ENCODE measurements at regions not wholly inside any gene's neighbourhood (a gene's known extent, or its start where the extent isn't known, plus 50 kb on each side); places are given as distances from the start of the nearest gene placed in this dataset.
"Not testable (repeated sequence)": the region's sequence is repeated elsewhere in the genome, so short reads cannot be mapped to it uniquely, and the experiment has no call there.

DNA sequence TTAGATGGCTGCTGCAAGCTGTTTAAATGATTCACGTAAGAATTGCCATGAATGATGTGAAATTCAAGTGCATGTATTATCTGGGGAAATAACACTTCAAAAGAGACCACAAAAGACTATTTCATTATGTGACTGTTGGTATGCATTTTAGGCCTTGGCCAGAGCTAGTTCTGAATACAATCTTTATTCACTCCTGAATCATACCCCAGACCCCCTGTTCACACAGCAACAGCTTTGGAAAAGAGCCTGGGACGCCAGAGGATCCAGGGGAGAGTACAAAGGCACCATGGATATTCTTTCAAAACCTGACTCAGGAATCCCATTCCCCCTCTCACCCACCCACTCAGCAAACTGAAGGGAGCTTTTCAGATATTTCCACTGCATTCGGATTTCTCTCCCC, 377.1 kb upstream of the DPP6 start:
- H3K36me3 Mint-ChIP-seq (ENCODE audit: insufficient read depth), result no peaks in the 10 kb centered on the region
- H3K4me1 Mint-ChIP-seq (ENCODE audit: low read depth in 2 of 2), result no peaks in the 10 kb centered on the region
- ATAC-seq (replicated peaks), result no peak
- H3K9me3 Mint-ChIP-seq, result peaks cover 0 to 11% of the 10 kb centered on the region in 2 donors
- no peaks in the 10 kb centered on the region for H3K27me3 Mint-ChIP-seq
- H3K4me3 Mint-ChIP-seq, result no peak overlapping the region
- no peak overlapping the region for H3K27ac Mint-ChIP-seq
- DNase-seq, result no peak

DNA sequence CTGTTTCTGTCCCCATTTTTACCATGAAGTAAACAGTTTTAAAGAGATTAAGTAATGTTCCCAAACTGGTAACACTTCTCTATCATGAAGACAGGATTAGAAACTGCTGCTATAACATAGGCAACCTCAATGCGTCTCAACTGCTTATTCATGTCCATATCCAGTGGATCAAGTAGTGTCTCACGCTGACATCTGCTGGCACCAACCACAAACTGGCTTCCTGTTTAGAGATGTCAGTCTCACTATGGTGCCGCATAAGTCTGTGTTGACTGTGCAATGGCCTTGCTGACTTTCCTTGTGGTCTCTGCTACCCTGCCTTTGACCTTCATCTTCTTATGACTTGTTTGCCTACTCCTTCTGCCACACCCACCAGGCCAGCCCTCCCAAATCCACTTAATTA, 369.6 kb upstream of the DPP6 start:
- H3K27ac Mint-ChIP-seq, result no peak overlapping the region
- no peak overlapping the region for H3K4me3 Mint-ChIP-seq
- no peaks in the 10 kb centered on the region for H3K4me1 Mint-ChIP-seq (ENCODE audit: low read depth in 2 of 2)
- ATAC-seq (replicated peaks), result no peak
- peaks cover 7 to 8% of the 10 kb centered on the region in 2 donors for H3K9me3 Mint-ChIP-seq
- no peaks in the 10 kb centered on the region for H3K27me3 Mint-ChIP-seq
- H3K36me3 Mint-ChIP-seq (ENCODE audit: insufficient read depth), result no peaks in the 10 kb centered on the region
- DNase-seq, result no peak

DNA sequence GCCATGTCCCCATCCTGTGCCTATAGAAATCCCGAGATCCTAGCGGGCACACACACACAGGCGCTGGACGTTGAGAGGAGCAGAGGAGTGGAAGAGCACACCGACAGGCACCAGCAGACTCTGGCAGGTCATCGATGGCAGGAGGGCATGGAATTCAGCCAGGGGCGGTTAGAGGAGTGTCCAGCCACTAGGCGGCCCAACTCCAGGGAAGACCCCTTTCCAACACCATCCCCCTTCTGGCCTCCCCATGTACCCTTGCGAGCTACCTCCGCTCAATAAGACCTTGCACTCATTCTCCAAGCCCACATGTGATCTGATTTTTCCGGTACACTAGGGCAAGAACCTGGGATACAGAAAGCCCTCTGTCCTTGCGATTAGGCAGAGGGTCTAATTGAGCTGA, 356.0 kb upstream of the DPP6 start:
- no peak for DNase-seq
- Mint-ChIP-seq H3K27me3 (no peaks in the 10 kb centered on the region), H3K4me3 (no peak overlapping the region), H3K9me3 (peaks cover 0 to 7% of the 10 kb centered on the region in 2 donors), H3K27ac (no peak overlapping the region), H3K36me3 (ENCODE audit: insufficient read depth) (no peaks in the 10 kb centered on the region), H3K4me1 (ENCODE audit: low read depth in 2 of 2) (no peaks in the 10 kb centered on the region)
- no peak for ATAC-seq (replicated peaks)

DNA sequence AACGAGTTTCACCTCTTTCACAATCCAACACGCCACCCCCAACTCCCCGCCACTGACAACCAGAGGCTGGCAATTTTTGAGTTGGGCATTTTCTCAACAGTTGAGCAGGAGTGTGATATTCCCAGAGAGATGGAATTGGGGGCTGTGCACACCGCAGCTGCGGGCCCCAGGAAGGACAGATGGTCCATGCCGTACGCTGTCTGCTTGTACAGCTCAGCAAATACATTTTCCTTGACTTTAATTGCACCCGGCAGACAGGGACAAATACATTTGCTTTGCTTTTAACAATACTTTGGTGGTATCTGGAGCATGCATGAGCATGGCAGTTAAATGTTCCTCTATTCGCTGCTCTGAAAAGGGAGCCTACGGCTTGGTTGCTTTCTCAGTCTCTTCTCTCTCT, 354.2 kb upstream of the DPP6 start:
- no peaks in the 10 kb centered on the region for H3K36me3 Mint-ChIP-seq (ENCODE audit: insufficient read depth)
- H3K4me1 Mint-ChIP-seq (ENCODE audit: low read depth in 2 of 2), result no peaks in the 10 kb centered on the region
- no peak overlapping the region for H3K27ac Mint-ChIP-seq
- H3K4me3 Mint-ChIP-seq, result no peak overlapping the region
- ATAC-seq (replicated peaks) (no peak), DNase-seq (no peak)
- no peaks in the 10 kb centered on the region for H3K27me3 Mint-ChIP-seq
- peaks cover 0 to 5% of the 10 kb centered on the region in 2 donors for H3K9me3 Mint-ChIP-seq

DNA sequence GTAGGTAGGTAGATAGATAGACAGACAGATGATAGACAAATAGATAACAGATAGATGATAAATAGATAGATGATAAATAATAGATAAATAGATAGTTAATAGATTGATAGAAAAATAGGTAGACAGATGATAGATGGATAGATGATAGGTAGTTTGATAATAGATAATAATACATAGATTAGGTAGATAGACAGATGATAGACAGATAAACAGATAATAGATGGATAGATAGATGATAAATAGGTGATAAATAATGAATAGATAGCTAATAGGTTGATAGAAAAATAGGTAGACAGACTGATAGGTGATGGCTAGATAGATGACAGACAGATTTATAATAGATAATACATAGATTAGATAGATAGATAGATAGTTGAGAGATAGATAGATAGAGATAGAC, 350.5 kb upstream of the DPP6 start:
- DNase-seq, result no peak
- Mint-ChIP-seq H3K27ac (no peak overlapping the region), H3K9me3 (peaks cover 0 to 4% of the 10 kb centered on the region in 2 donors), H3K36me3 (ENCODE audit: insufficient read depth) (no peaks in the 10 kb centered on the region), H3K27me3 (no peaks in the 10 kb centered on the region), H3K4me3 (no peak overlapping the region), H3K4me1 (ENCODE audit: low read depth in 2 of 2) (no peaks in the 10 kb centered on the region)
- ATAC-seq (replicated peaks), result no peak

DNA sequence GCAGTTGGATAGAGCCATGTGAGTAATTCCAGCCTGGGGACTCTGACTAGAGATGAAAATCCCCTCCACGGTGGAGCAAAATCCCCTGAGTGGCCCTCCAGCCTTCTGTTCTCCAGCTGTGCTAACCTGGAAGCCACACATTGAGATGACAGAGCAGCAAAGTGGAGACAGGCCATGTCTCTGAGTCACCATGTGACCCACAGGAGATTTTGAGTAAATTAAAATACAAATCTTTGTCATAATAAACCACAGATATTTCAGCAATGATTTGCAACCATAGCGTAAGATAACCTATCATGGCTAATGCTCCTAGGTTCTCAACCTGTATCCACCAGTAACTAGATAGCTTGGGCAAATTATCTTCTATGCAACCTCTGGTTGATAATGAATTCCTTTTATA, 328.3 kb upstream of the DPP6 start:
- not testable (repeated sequence) for H3K4me3 Mint-ChIP-seq; H3K36me3 Mint-ChIP-seq (ENCODE audit: insufficient read depth); H3K9me3 Mint-ChIP-seq; H3K27me3 Mint-ChIP-seq; DNase-seq; H3K4me1 Mint-ChIP-seq (ENCODE audit: low read depth in 2 of 2); ATAC-seq (replicated peaks); H3K27ac Mint-ChIP-seq

DNA sequence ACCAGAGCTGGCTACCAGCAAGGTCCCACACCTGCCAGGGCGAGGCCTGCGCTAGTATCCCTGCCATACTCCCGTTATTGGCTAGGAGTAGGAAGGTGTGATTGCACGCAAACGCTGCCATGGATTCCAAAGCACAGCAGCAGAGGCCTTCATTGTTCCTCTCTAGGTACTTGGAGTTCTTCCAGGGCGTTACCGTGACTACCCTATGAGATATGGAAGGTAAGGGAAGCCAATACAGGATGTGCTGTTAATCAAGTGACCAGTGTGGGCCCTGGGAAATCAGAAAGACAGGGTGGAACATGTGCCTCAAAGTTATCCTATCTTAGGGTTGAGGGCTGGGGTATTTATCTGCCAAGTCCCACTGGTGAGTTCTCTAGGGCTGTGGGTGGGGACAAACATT, 320.7 kb upstream of the DPP6 start:
- not testable (repeated sequence) for H3K27ac Mint-ChIP-seq; H3K9me3 Mint-ChIP-seq; H3K27me3 Mint-ChIP-seq; ATAC-seq (replicated peaks); DNase-seq; H3K36me3 Mint-ChIP-seq (ENCODE audit: insufficient read depth); H3K4me1 Mint-ChIP-seq (ENCODE audit: low read depth in 2 of 2); H3K4me3 Mint-ChIP-seq

DNA sequence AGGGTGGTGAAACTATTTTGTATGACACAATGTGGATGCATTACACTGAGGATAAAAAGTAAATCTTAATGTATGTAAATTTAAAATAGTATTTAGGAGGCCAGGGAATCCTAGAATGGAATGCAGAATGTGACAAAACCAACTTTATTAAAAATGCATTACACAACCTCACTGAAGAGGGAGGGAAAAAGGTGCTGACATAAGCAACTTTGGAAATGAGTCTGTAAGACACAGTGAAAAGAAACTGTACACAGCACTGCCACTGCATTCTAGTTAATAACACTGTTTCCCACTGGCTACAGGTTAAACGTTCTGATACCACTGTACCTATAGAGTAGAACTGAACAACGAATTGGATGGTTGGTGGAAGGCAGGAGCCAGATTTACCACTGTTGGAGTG, 308.8 kb upstream of the DPP6 start:
- H3K4me1 Mint-ChIP-seq (ENCODE audit: low read depth in 2 of 2); H3K27ac Mint-ChIP-seq; DNase-seq; H3K27me3 Mint-ChIP-seq; H3K9me3 Mint-ChIP-seq; H3K36me3 Mint-ChIP-seq (ENCODE audit: insufficient read depth); H3K4me3 Mint-ChIP-seq; ATAC-seq (replicated peaks): not testable (repeated sequence)

DNA sequence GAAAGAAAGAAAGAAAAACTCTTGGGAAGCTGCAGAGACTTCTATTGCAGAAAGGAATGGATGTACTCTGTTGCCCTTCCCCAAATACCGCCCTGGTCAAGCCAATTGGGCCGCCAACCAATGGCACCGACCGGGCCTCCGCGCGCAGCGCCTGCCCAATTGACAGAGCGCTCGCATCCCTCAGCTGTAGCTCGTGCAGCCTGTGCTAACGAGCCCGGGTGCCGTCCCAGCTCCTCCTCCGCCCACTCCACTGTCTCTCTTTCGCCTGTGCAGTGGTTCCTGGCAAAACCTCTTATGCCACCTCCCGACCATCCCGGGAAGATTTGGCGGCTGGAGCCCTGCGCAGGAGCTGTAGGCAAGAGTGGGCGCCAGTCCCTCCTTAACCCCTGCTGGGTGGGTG, 304.2 kb upstream of the DPP6 start:
- H3K4me3 Mint-ChIP-seq; H3K4me1 Mint-ChIP-seq (ENCODE audit: low read depth in 2 of 2); H3K36me3 Mint-ChIP-seq (ENCODE audit: insufficient read depth); DNase-seq; H3K27ac Mint-ChIP-seq; H3K27me3 Mint-ChIP-seq; ATAC-seq (replicated peaks); H3K9me3 Mint-ChIP-seq: not testable (repeated sequence)

DNA sequence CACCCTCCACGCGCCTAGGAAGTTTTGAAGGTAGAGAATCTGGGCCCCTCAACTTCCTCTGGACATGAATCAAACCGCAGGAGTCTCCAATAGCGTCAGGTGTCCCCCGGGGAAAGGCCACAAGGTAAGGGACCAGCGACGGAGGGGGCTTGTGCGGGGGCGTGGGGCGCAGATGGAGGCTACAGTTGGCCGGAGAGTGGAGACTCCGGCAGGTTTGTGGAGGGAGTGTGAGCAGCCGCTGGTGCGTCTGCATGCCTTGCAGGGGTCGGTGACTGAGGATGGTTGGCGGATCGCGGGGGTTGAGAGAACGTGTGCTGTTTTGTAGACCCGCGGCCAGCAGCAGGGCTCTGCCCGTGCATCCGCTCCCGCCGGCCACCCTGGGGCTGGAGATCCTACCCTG, 303.3 kb upstream of the DPP6 start:
- ATAC-seq (replicated peaks); H3K36me3 Mint-ChIP-seq (ENCODE audit: insufficient read depth); DNase-seq; H3K4me3 Mint-ChIP-seq; H3K27ac Mint-ChIP-seq; H3K4me1 Mint-ChIP-seq (ENCODE audit: low read depth in 2 of 2); H3K9me3 Mint-ChIP-seq; H3K27me3 Mint-ChIP-seq: not testable (repeated sequence)

DNA sequence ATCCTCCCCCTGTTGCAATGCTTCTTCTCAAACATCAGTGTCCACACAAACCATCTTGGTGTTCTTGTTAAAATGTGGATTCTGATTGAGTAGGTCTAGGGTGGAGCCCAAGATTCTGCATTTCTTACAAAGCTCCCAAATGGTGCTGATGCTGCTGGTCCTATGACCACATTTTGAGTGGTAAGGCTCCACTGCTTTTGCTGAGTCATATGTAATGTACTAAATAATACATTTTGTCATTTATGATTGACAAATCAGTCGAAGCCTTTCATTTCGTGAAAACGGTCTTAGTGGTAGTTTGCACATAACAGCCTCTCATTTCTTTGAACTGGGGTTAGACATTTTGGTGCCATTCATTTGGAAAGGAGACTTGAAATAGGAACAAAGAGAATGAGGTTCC, 286.3 kb upstream of the DPP6 start:
- not testable (repeated sequence) for H3K36me3 Mint-ChIP-seq (ENCODE audit: insufficient read depth); H3K4me1 Mint-ChIP-seq (ENCODE audit: low read depth in 2 of 2); ATAC-seq (replicated peaks); H3K27ac Mint-ChIP-seq; H3K4me3 Mint-ChIP-seq; H3K27me3 Mint-ChIP-seq; DNase-seq
- peaks cover 9 to 30% of the 10 kb centered on the region in 2 donors for H3K9me3 Mint-ChIP-seq

DNA sequence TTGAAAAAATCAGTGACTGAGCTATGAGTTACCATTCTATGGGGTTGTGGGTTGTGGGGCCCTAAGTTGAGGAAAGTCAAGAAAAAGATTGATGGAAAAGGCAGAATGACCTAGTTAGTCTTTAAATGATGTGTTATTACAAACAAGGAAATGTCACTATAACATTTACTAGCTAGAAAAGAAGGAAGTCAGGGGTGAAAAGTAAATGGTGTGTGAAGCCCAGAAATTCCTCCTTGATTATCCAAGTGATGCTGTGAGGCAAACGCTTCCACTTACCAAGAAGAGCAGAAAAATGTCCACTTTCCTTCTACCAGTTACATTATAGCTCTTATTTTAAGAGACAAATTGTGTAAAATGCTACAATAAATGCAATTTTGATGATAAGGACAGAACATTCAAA, 285.3 kb upstream of the DPP6 start:
- H3K27me3 Mint-ChIP-seq; DNase-seq; H3K27ac Mint-ChIP-seq; H3K4me1 Mint-ChIP-seq (ENCODE audit: low read depth in 2 of 2); ATAC-seq (replicated peaks); H3K36me3 Mint-ChIP-seq (ENCODE audit: insufficient read depth); H3K4me3 Mint-ChIP-seq: not testable (repeated sequence)
- peaks cover 9 to 30% of the 10 kb centered on the region in 2 donors for H3K9me3 Mint-ChIP-seq

DNA sequence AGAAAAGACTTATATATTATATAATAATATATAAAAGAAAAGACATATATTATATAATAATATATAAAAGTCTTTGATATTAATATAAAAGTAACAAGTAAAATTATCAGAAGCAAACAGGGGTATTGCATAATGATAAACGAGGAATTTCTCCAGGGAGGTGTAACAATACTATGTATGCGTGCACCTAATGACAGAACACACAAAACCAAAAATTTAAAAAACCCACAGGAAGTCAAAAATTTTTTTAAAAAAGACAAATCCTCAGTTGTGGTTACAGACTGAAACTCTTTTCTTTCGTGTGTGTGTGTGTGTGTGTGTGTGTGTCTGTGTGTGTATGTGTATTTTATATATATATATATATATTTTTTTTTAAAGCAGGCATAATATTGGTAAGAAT, 279.2 kb upstream of the DPP6 start:
- ATAC-seq (replicated peaks), result no peak
- Mint-ChIP-seq H3K4me1 (ENCODE audit: low read depth in 2 of 2) (no peaks in the 10 kb centered on the region), H3K4me3 (no peak overlapping the region), H3K36me3 (ENCODE audit: insufficient read depth) (no peaks in the 10 kb centered on the region), H3K9me3 (peaks cover 3 to 17% of the 10 kb centered on the region in 2 donors), H3K27ac (no peak overlapping the region), H3K27me3 (no peaks in the 10 kb centered on the region)
- DNase-seq, result no peak

DNA sequence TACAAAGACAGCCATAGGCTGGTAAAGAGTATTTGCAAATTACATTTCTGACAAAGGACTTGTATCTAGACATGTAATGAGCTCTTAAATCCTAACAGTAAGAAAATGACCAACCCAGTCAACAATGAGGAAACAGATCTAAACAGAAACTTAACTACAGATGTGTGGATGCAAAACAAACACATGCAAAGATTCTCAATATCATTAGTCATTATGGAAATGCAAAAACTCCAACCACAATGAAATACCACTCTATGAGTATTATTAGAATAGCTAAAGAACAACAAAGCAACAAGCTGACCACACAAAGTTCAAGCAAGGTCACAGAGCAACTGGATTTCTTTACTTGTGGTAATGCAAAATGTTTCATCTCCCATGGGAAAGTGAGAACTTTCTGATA, 275.3 kb upstream of the DPP6 start:
- not testable (repeated sequence) for H3K27ac Mint-ChIP-seq; H3K4me3 Mint-ChIP-seq; H3K36me3 Mint-ChIP-seq (ENCODE audit: insufficient read depth); H3K9me3 Mint-ChIP-seq; DNase-seq; H3K27me3 Mint-ChIP-seq; H3K4me1 Mint-ChIP-seq (ENCODE audit: low read depth in 2 of 2); ATAC-seq (replicated peaks)

DNA sequence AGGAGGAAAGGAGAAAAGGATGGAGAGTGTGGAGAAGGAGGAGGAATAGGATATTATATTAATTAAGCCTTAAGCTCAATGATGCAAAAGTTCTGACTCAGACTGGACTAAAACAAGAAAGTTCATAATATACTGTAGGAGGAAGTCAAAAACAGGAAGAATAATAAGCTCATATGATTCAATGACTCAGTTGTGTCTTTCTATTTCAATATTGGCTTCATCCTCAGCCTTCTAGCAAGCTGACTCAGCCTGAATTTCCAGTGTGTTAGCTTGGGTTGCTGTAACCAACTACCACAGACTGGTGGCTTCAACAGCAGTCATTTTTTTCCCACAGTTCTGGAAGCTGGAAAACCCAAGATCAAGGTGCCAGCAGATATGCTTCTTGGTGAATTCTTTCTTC, 254.8 kb upstream of the DPP6 start:
- H3K27me3 Mint-ChIP-seq, result not testable (repeated sequence)

More for the DNA sequence above, 254.8 kb upstream of the DPP6 start:
- not testable (repeated sequence) for ATAC-seq (replicated peaks); H3K36me3 Mint-ChIP-seq (ENCODE audit: insufficient read depth); DNase-seq; H3K4me3 Mint-ChIP-seq; H3K9me3 Mint-ChIP-seq; H3K27ac Mint-ChIP-seq; H3K4me1 Mint-ChIP-seq (ENCODE audit: low read depth in 2 of 2)

All from effector memory CD8-positive, alpha-beta T cell (primary cell).